GM12864 (cell line): ENCODE measurements at regions not wholly inside any gene's neighbourhood (a gene's known extent, or its start where the extent isn't known, plus 50 kb on each side); places are given as distances from the start of the nearest gene placed in this dataset.

Experiments
- DNase-seq: peaks from one replicate; pipeline ENCODE4 v3.0.0-alpha.2; 2011; ENCODE audit warnings: low read depth
- H3K4me3 ChIP-seq: 2 replicates; pipeline ENCODE4 v1.5.1; 2011; ENCODE audit warnings: mild to moderate bottlenecking, low read depth, low read length, control low read depth
- CTCF ChIP-seq: IDR thresholded peaks from 2 replicates; pipeline ENCODE4 v1.5.1; 2011; ENCODE audit warnings: low read depth, mild to moderate bottlenecking, moderate library complexity, low read length, control low read depth, inconsistent platforms; ENCODE audit errors: missing control alignments

GRCh38 chr12:46535376-46535775 is 162.8 kb upstream of the SLC38A2 start:
- no peak for DNase-seq
- no peak overlapping the region for H3K4me3 ChIP-seq
- no peak for TF ChIP-seq CTCF

GRCh38 chr12:46534327-46534840 is 161.8 kb upstream of the SLC38A2 start:
- no peak for DNase-seq
- TF ChIP-seq CTCF = no peak
- H3K4me3 ChIP-seq = no peak overlapping the region

- no peak overlapping the region for H3K4me3 ChIP-seq
- no peak for DNase-seq
- TF ChIP-seq CTCF = no peak
These were observed 161.2 kb upstream of the SLC38A2 start for GRCh38 chr12:46533723-46534122.

- no peak for TF ChIP-seq CTCF
- no peak for DNase-seq
- H3K4me3 ChIP-seq = no peak overlapping the region
These were observed 159.2 kb upstream of the SLC38A2 start for GRCh38 chr12:46531804-46532203.

GRCh38 chr12:46531059-46531785 is 158.6 kb upstream of the SLC38A2 start:
- no peak overlapping the region for H3K4me3 ChIP-seq
- DNase-seq = no peak
- TF ChIP-seq CTCF = no peak

GRCh38 chr12:46530373-46531056 is 157.9 kb upstream of the SLC38A2 start:
- no peak overlapping the region for H3K4me3 ChIP-seq
- TF ChIP-seq CTCF = no peak
- DNase-seq = no peak
